Left lung (tissue), 4 donors: ENCODE measurements at regions not wholly inside any gene's neighbourhood (a gene's known extent, or its start where the extent isn't known, plus 50 kb on each side); places are given as distances from the start of the nearest gene placed in this dataset.

Experiments used
- ATAC-seq: fragments of 200-7000 bp; cut with Tn5 transposase; one replicate; pipeline ENCODE4 v1.9.1; 2020; ENCODE audit warnings: moderate library complexity
- DNase-seq, 4 donors: peaks; one replicate each; pipeline ENCODE4 v3.0.0-alpha.2; 2013 to 2020
- H3K27ac ChIP-seq, 2 donors: fragments of 200-600 bp; sonication (generic) in 1 of 2; one replicate each; pipeline versions ENCODE4 v1.5.0 to v1.8.0; 2020 to 2021
- H3K27me3 ChIP-seq, 2 donors: fragments of 200-600 bp; sonication (generic) in 1 of 2; one replicate each; pipeline versions ENCODE4 v1.5.0 to v1.8.0; 2020 to 2021
- H3K36me3 ChIP-seq, 2 donors: fragments of 200-600 bp; sonication (generic) in 1 of 2; one replicate each; pipeline versions ENCODE4 v1.5.0 to v1.8.0; 2020 to 2021
- H3K4me1 ChIP-seq, 2 donors: fragments of 200-600 bp; one replicate each; pipeline ENCODE4 v1.8.0; 2021
- H3K4me3 ChIP-seq, 2 donors: fragments of 200-600 bp; sonication (generic) in 1 of 2; one replicate each; pipeline versions ENCODE4 v1.5.0 to v1.8.0; 2020 to 2021; ENCODE audit warnings: mild to moderate bottlenecking in 1 of 2
- H3K9me3 ChIP-seq, 2 donors: fragments of 200-600 bp; sonication (generic) in 1 of 2; one replicate each; pipeline versions ENCODE4 v1.5.0 to v1.8.0; 2020 to 2021
- intact Hi-C, 2 donors: fragments of 100-400 bp; cut with DNase I; formaldehyde crosslinking; loops; one replicate each; pipeline versions ENCODE4 v1.11.2 to v1.14.2; 2022
- TF ChIP-seq, protein P1 (sequence below), 2 donors: fragments of 200-600 bp; sonication (generic) in 1 of 2; IDR thresholded peaks; one replicate each; pipeline versions ENCODE4 v1.5.0 to v1.8.0; 2021; ENCODE audit warnings: antibody characterized with exemption in 2 of 2
- donor health status: DM: no; HTN: yes; CAD: no.
- donor health status: DM: no; HTN: no; CAD: no.

DNA sequence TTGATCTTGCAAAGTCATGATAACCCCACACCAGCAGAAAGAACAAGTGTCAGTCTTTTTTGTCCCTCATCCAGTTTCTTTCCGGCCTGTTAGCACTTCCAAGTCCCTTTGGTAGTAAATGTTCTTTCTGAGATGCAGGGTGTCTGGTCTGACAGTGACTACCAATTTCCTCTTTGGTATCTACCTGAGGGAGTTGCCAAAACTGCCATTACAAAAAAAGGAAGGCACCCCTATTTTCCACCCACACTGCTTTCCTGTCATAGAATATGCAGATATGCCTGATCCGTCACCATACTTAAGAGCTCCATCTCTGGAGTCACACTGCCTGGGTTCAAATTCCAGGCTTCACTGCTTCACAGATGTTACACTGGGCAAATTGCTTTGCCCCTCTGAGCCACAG, 72.4 kb downstream of the ZNF281 start:
- DNase-seq: no peak
- TF ChIP-seq, protein P1, sequence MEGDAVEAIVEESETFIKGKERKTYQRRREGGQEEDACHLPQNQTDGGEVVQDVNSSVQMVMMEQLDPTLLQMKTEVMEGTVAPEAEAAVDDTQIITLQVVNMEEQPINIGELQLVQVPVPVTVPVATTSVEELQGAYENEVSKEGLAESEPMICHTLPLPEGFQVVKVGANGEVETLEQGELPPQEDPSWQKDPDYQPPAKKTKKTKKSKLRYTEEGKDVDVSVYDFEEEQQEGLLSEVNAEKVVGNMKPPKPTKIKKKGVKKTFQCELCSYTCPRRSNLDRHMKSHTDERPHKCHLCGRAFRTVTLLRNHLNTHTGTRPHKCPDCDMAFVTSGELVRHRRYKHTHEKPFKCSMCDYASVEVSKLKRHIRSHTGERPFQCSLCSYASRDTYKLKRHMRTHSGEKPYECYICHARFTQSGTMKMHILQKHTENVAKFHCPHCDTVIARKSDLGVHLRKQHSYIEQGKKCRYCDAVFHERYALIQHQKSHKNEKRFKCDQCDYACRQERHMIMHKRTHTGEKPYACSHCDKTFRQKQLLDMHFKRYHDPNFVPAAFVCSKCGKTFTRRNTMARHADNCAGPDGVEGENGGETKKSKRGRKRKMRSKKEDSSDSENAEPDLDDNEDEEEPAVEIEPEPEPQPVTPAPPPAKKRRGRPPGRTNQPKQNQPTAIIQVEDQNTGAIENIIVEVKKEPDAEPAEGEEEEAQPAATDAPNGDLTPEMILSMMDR (IDR thresholded peaks at IDR 0.05): no peak
- H3K27ac ChIP-seq: peak overlapping the region in 1 of 2 donors; percentile 42
- no peak for ATAC-seq
- H3K9me3 ChIP-seq: no peaks in the 10 kb centered on the region
- H3K36me3 ChIP-seq: no peaks in the 10 kb centered on the region
- peaks cover 0 to 13% of the 10 kb centered on the region in 2 donors for H3K4me1 ChIP-seq
- H3K27me3 ChIP-seq: no peaks in the 10 kb centered on the region
- H3K4me3 ChIP-seq: no peak overlapping the region
- intact Hi-C loops: no loop called here

DNA sequence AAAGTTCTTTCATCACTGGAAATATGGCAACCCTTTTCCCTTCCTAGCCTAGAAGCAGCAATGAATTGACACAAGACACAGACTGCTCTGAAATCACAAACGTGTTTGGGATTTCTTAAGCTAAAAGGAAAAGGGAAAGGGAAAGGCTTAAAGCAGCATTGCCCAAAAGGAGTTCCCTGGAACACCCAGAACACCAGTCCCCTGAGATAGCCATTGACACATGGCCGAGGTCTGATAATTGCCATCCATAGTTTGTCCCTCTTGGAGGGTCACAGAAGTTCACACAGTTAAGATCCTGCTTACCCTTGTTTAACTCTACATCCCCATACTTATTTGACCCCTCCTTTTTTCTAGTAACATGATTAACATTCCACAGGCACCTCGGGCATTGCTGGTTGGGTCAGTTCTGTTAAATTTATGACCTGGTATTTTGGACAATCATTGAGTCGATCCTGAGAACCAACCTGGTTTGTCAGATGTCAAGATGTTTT, 72.9 kb downstream of the ZNF281 start:
- intact Hi-C loops: no loop called here
- TF ChIP-seq, protein P1 (IDR thresholded peaks at IDR 0.05): no peak
- Histone ChIP-seq H3K27me3 (no peaks in the 10 kb centered on the region), H3K36me3 (no peaks in the 10 kb centered on the region), H3K4me1 (peaks cover 0 to 13% of the 10 kb centered on the region in 2 donors), H3K27ac (peak overlapping the region in 1 of 2 donors; percentile 42), H3K9me3 (no peaks in the 10 kb centered on the region), H3K4me3 (no peak overlapping the region)
- no peak for DNase-seq
- ATAC-seq: no peak

DNA sequence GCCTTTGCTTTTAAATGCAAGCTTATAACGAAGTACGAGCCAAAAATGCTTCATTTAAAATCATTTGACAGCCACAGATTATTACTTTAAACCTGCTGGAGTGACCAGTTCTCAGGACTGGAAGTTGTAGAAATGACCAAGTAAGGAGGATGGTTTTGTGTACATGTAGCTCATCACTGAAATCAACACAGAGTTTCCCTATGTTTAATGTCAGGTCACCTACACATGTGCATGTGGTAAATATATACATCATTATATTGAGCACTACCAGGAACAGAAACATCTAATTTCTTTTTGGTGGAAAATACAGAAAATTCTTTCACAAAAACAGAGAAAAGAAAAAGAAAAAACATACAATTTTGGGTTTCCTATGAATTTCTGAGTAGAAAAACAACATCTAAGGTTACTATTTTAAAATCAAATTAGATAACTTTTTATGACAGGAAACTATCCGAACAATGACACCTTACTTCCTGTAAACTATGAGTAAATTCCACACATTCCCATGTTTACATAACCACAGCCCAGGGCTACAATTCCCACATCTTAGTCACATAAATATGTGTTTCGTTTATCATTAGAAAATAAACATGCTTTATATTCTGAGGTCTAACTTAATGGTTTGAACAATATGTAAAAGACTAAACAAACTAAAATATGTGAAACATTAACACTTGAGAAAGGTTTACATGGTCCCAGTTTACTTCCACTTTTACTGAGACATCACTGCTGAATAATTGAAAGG, 73.6 kb downstream of the ZNF281 start:
- no peaks in the 10 kb centered on the region for H3K36me3 ChIP-seq
- intact Hi-C loops: no loop called here
- H3K27me3 ChIP-seq: no peaks in the 10 kb centered on the region
- DNase-seq: no peak
- ATAC-seq: no peak
- H3K4me1 ChIP-seq: peaks cover 0 to 13% of the 10 kb centered on the region in 2 donors
- TF ChIP-seq, protein P1 (IDR thresholded peaks at IDR 0.05): no peak
- peak overlapping the region in 1 of 2 donors; percentile 42 for H3K27ac ChIP-seq
- H3K4me3 ChIP-seq: no peak overlapping the region
- H3K9me3 ChIP-seq: no peaks in the 10 kb centered on the region

DNA sequence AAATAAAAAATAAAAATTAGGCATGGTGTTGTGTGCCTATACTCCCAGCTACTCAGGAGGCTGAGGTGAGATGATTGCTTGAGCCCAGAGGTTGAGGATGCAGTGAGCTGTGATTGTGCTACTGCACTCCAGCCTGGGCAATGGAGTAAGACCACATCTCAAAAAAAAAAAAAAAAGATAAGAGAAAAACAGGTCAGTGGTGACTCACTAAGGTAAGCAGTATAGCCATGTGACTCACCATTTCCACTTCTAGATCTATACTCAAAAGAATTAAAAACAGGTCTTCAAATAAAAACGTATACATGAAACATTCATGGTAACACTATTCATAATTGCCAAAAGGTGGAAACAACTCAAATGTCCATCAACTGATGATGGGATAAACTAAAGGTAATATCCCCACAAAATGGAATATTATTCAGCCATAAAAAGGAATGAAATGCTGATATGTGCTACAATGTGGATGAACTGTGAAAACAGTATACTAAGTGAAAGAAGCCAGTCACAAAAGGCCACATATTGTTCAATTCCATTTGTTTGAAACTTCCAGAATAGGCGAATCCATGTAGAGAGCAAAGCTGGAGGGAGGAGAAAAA, 75.1 kb downstream of the ZNF281 start:
- DNase-seq (no peak), ATAC-seq (no peak)
- H3K4me3 ChIP-seq: no peak overlapping the region
- no peaks in the 10 kb centered on the region for H3K9me3 ChIP-seq
- TF ChIP-seq, protein P1 (IDR thresholded peaks at IDR 0.05): no peak
- H3K27me3 ChIP-seq: no peaks in the 10 kb centered on the region
- no peak overlapping the region for H3K27ac ChIP-seq
- H3K4me1 ChIP-seq: peaks cover 0 to 13% of the 10 kb centered on the region in 2 donors
- no peaks in the 10 kb centered on the region for H3K36me3 ChIP-seq
- intact Hi-C loops: no loop called here

DNA sequence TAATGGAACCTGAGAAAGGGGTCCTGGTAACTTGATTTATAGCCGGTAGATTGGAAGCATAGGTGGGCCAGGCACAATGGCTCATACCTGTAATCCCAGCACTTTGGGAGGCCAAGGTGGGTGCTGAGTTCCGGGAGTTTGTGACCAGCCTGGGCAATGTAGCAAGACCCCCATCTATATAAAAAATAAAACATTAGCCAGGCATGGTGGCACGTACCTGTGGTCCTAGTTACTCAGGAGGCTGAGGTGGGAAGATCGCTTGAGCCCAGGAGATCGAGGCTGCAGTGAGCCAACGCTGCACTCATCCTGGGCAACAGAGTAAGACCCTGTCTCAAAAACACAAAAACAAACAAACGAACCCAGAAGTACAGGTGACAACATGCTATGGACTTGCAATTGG, 76.5 kb downstream of the ZNF281 start:
- Histone ChIP-seq H3K36me3 (no peaks in the 10 kb centered on the region), H3K4me1 (peaks cover 0 to 13% of the 10 kb centered on the region in 2 donors), H3K27me3 (no peaks in the 10 kb centered on the region), H3K27ac (no peak overlapping the region), H3K4me3 (no peak overlapping the region), H3K9me3 (no peaks in the 10 kb centered on the region)
- intact Hi-C loops: no loop called here
- DNase-seq (no peak), ATAC-seq (no peak)
- TF ChIP-seq, protein P1 (IDR thresholded peaks at IDR 0.05): no peak
